Mammary epithelial cell (primary cell): ENCODE measurements at regions not wholly inside any gene's neighbourhood (a gene's known extent, or its start where the extent isn't known, plus 50 kb on each side); places are given as distances from the start of the nearest gene placed in this dataset.

Source experiments
- EZH2 ChIP-seq: IDR thresholded peaks from 2 replicates; pipeline ENCODE4 v1.6.1; 2012; ENCODE audit warnings: low read length, inconsistent platforms, borderline replicate concordance
- TF ChIP-seq, protein P1 (sequence below), 2 donors: IDR thresholded peaks in 1 of 2; conservative IDR thresholded peaks in 1 of 2; 2 replicates each; pipeline ENCODE4 v1.5.1; 2011 to 2012; ENCODE audit warnings: inconsistent platforms in 2 of 2, low read length in 2 of 2, mild to moderate bottlenecking in 2 of 2, control low read depth in 1 of 2, low read depth in 1 of 2; ENCODE audit not compliant: insufficient read depth in 1 of 2; ENCODE audit errors: extremely low read depth in 1 of 2

DNA sequence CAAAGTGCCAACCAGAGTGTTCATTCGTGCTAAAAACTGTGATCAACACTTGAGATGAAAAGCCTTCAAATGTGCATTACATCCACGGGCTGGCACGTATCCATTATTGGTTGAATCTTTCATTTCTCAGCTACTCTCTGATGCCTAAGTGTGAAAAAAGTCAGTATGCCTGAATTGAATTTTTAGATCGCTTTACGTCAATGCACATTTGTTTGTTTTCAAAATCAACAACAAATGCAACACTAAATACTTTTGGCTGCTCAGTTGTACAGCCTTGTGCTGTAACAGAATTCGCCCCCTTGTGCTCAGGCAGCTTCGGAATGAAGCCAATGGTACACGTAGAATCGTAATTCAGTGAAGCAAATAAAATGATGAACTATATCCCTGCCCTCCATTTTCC, 446.5 kb upstream of the NRP1 start:
- TF ChIP-seq, protein P1, sequence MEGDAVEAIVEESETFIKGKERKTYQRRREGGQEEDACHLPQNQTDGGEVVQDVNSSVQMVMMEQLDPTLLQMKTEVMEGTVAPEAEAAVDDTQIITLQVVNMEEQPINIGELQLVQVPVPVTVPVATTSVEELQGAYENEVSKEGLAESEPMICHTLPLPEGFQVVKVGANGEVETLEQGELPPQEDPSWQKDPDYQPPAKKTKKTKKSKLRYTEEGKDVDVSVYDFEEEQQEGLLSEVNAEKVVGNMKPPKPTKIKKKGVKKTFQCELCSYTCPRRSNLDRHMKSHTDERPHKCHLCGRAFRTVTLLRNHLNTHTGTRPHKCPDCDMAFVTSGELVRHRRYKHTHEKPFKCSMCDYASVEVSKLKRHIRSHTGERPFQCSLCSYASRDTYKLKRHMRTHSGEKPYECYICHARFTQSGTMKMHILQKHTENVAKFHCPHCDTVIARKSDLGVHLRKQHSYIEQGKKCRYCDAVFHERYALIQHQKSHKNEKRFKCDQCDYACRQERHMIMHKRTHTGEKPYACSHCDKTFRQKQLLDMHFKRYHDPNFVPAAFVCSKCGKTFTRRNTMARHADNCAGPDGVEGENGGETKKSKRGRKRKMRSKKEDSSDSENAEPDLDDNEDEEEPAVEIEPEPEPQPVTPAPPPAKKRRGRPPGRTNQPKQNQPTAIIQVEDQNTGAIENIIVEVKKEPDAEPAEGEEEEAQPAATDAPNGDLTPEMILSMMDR (conservative IDR thresholded peaks at IDR 0.05 in 1 of 2, IDR thresholded peaks at IDR 0.05 in 1 of 2; ENCODE audit: extremely low read depth in 1 of 2, insufficient read depth in 1 of 2, low read depth in 1 of 2, low read length in 2 of 2), result no peak
- no peak for TF ChIP-seq EZH2
